ENCODE measurements at regions not wholly inside any gene's neighbourhood (a gene's known extent, or its start where the extent isn't known, plus 50 kb on each side); places are given as distances from the start of the nearest gene placed in this dataset.

- no peaks in the 10 kb centered on the region for H3K9me3 ChIP-seq
- H3K4me1 ChIP-seq: peaks cover 0 to 11% (median 0%) of the 10 kb centered on the region in 12 donors
- H3K4me3 ChIP-seq: no peak overlapping the region
- WGBS, 4 donors: 82 to 92% (median 91%) methylated on average over 2 of the region's 2 CpGs
- no peak for ATAC-seq
- no peak for TF ChIP-seq CTCF (IDR thresholded peaks at IDR 0.05)
- TF ChIP-seq POLR2A (IDR thresholded peaks at IDR 0.05): no peak
- intact Hi-C loops (cut with DNase I): no loop called here
- H3K36me3 ChIP-seq: no peaks in the 10 kb centered on the region
- no peak overlapping the region for H3K27ac ChIP-seq
- H3K27me3 ChIP-seq: no peaks in the 10 kb centered on the region
- no peak for DNase-seq
Measured at GRCh38 chr1:87872189-87872588, 543.5 kb downstream of the LMO4 start.

- Histone ChIP-seq H3K9me3 (no peaks in the 10 kb centered on the region), H3K27me3 (no peaks in the 10 kb centered on the region), H3K36me3 (no peaks in the 10 kb centered on the region), H3K4me1 (peaks cover 0 to 11% (median 0%) of the 10 kb centered on the region in 12 donors), H3K4me3 (no peak overlapping the region), H3K27ac (no peak overlapping the region)
- TF ChIP-seq CTCF (IDR thresholded peaks at IDR 0.05) (no peak), POLR2A (IDR thresholded peaks at IDR 0.05) (no peak)
- WGBS, 4 donors: 86 to 91% (median 90%) methylated on average over 3 of the region's 3 CpGs
- no peak for DNase-seq
- intact Hi-C loops (cut with DNase I): no loop called here
- ATAC-seq: no peak
Measured at GRCh38 chr1:87872692-87873091, 544.0 kb downstream of the LMO4 start.

GRCh38 chr1:87878873-87879272 is 550.2 kb downstream of the LMO4 start:
- ATAC-seq (no peak), DNase-seq (no peak)
- Histone ChIP-seq H3K27ac (no peak overlapping the region), H3K36me3 (no peaks in the 10 kb centered on the region), H3K9me3 (no peaks in the 10 kb centered on the region), H3K4me1 (no peaks in the 10 kb centered on the region), H3K4me3 (no peak overlapping the region), H3K27me3 (no peaks in the 10 kb centered on the region)
- intact Hi-C loops (cut with DNase I): no loop called here
- TF ChIP-seq CTCF (IDR thresholded peaks at IDR 0.05): no peak
- no peak for TF ChIP-seq POLR2A (IDR thresholded peaks at IDR 0.05)

GRCh38 chr1:87880098-87880760 is 551.5 kb downstream of the LMO4 start:
- DNase-seq (no peak), ATAC-seq (no peak)
- Histone ChIP-seq H3K27me3 (no peaks in the 10 kb centered on the region), H3K9me3 (no peaks in the 10 kb centered on the region), H3K4me1 (no peaks in the 10 kb centered on the region), H3K36me3 (no peaks in the 10 kb centered on the region), H3K27ac (no peak overlapping the region), H3K4me3 (no peak overlapping the region)
- 77 to 85% (median 79%) methylated on average over 5 of the region's 5 CpGs for WGBS, 4 donors
- intact Hi-C loops (cut with DNase I): no loop called here
- TF ChIP-seq POLR2A (IDR thresholded peaks at IDR 0.05) (no peak), CTCF (IDR thresholded peaks at IDR 0.05) (no peak)
